OCI-LY3 (cell line): ENCODE measurements at regions not wholly inside any gene's neighbourhood (a gene's known extent, or its start where the extent isn't known, plus 50 kb on each side); places are given as distances from the start of the nearest gene placed in this dataset.

Source experiments
- EZH2phosphoT487 ChIP-seq: fragments of 200-600 bp; shearing (Covaris generic); IDR thresholded peaks from 2 replicates; pipeline ENCODE4 v1.6.1; 2018; ENCODE audit warnings: antibody characterized with exemption, mixed run types, low read depth
- TF ChIP-seq, protein P1 (sequence below): fragments of 200-600, 300-600 bp; sonication (generic); IDR thresholded peaks from 2 replicates; pipeline ENCODE4 v1.5.1; 2014; ENCODE audit warnings: antibody characterized with exemption, low read length, low read depth

DNA sequence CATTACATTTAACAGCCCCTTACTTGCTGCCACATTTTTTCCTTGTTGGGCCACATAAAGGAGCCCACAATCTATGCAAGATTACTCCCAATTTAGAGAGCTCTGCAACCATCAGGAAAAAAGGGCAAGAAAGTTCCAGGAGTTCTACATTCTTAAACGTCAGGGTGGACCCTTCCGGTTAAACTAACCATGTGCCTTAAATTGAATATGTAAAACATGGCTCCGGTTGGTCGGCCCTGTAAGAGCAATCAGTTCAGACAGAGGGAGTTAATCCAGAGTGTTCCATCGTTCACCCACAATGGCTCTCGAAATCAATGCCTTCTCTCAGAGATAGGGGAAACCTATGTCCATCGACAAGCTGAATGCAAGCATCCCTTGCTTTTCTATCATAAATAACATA, 253.7 kb upstream of the PFKP start:
- TF ChIP-seq, protein P1, sequence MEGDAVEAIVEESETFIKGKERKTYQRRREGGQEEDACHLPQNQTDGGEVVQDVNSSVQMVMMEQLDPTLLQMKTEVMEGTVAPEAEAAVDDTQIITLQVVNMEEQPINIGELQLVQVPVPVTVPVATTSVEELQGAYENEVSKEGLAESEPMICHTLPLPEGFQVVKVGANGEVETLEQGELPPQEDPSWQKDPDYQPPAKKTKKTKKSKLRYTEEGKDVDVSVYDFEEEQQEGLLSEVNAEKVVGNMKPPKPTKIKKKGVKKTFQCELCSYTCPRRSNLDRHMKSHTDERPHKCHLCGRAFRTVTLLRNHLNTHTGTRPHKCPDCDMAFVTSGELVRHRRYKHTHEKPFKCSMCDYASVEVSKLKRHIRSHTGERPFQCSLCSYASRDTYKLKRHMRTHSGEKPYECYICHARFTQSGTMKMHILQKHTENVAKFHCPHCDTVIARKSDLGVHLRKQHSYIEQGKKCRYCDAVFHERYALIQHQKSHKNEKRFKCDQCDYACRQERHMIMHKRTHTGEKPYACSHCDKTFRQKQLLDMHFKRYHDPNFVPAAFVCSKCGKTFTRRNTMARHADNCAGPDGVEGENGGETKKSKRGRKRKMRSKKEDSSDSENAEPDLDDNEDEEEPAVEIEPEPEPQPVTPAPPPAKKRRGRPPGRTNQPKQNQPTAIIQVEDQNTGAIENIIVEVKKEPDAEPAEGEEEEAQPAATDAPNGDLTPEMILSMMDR, result no peak
- no peak for TF ChIP-seq EZH2phosphoT487
